ENCODE measurements at regions not wholly inside any gene's neighbourhood (a gene's known extent, or its start where the extent isn't known, plus 50 kb on each side); places are given as distances from the start of the nearest gene placed in this dataset.

- FAIRE-seq = no peak
- DNase-seq (ENCODE audit: insufficient read length, low spot score) = no peak
Measured at GRCh38 chr7:89887489-89887888, 266.8 kb upstream of the STEAP1 start.

GRCh38 chr7:89908736-89909135 is 245.5 kb upstream of the STEAP1 start:
- no peak for FAIRE-seq
- DNase-seq (ENCODE audit: insufficient read length, low spot score) = no peak

GRCh38 chr7:89914711-89915110 is 239.6 kb upstream of the STEAP1 start:
- FAIRE-seq (no peak), DNase-seq (ENCODE audit: insufficient read length, low spot score) (no peak)

- no peak for FAIRE-seq
- no peak for DNase-seq (ENCODE audit: insufficient read length, low spot score)
Measured at GRCh38 chr7:89926194-89926593, 228.1 kb upstream of the STEAP1 start.

GRCh38 chr7:89926701-89927100 is 227.6 kb upstream of the STEAP1 start:
- DNase-seq (ENCODE audit: insufficient read length, low spot score) (no peak), FAIRE-seq (no peak)

- DNase-seq (ENCODE audit: insufficient read length, low spot score) = no peak
- FAIRE-seq = no peak
Measured at GRCh38 chr7:89927762-89928161, 226.5 kb upstream of the STEAP1 start.

GRCh38 chr7:89928451-89928850 is 225.8 kb upstream of the STEAP1 start:
- DNase-seq (ENCODE audit: insufficient read length, low spot score) = no peak

GRCh38 chr7:89934101-89934500 is 220.2 kb upstream of the STEAP1 start:
- DNase-seq (ENCODE audit: insufficient read length, low spot score) = no peak
- FAIRE-seq = no peak

More at GRCh38 chr7:89928451-89928850, 225.8 kb upstream of the STEAP1 start:
- FAIRE-seq = no peak

- no peak for FAIRE-seq
- DNase-seq (ENCODE audit: insufficient read length, low spot score) = no peak
Measured at GRCh38 chr7:89943525-89944050, 210.7 kb upstream of the STEAP1 start.

GRCh38 chr7:89958525-89959068 is 195.7 kb upstream of the STEAP1 start:
- no peak for DNase-seq (ENCODE audit: insufficient read length, low spot score)
- no peak for FAIRE-seq

GRCh38 chr7:89966067-89966664 is 188.1 kb upstream of the STEAP1 start:
- FAIRE-seq (no peak), DNase-seq (ENCODE audit: insufficient read length, low spot score) (no peak)

GRCh38 chr7:89975577-89975976 is 178.7 kb upstream of the STEAP1 start:
- no peak for DNase-seq (ENCODE audit: insufficient read length, low spot score)
- FAIRE-seq = no peak

- DNase-seq (ENCODE audit: insufficient read length, low spot score) (no peak), FAIRE-seq (no peak)
Measured at GRCh38 chr7:89987665-89988064, 166.6 kb upstream of the STEAP1 start.

- DNase-seq (ENCODE audit: insufficient read length, low spot score) (no peak), FAIRE-seq (no peak)
Measured at GRCh38 chr7:89988074-89988473, 166.2 kb upstream of the STEAP1 start.

- no peak for FAIRE-seq
- no peak for DNase-seq (ENCODE audit: insufficient read length, low spot score)
Measured at GRCh38 chr7:89989454-89989853, 164.8 kb upstream of the STEAP1 start.

- DNase-seq (ENCODE audit: insufficient read length, low spot score) (no peak), FAIRE-seq (no peak)
Measured at GRCh38 chr7:89994483-89994882, 159.8 kb upstream of the STEAP1 start.

- no peak for FAIRE-seq
- no peak for DNase-seq (ENCODE audit: insufficient read length, low spot score)
Measured at GRCh38 chr7:89998554-89998953, 155.7 kb upstream of the STEAP1 start.

GRCh38 chr7:90005836-90006235 is 148.4 kb upstream of the STEAP1 start:
- FAIRE-seq = no peak
- DNase-seq (ENCODE audit: insufficient read length, low spot score) = no peak

- FAIRE-seq (no peak), DNase-seq (ENCODE audit: insufficient read length, low spot score) (no peak)
Measured at GRCh38 chr7:90007001-90007654, 147.1 kb upstream of the STEAP1 start.

GRCh38 chr7:90007831-90008230 is 146.4 kb upstream of the STEAP1 start:
- FAIRE-seq (no peak), DNase-seq (ENCODE audit: insufficient read length, low spot score) (no peak)

- FAIRE-seq (no peak), DNase-seq (ENCODE audit: insufficient read length, low spot score) (no peak)
Measured at GRCh38 chr7:90022213-90022612, 132.1 kb upstream of the STEAP1 start.

- FAIRE-seq (no peak), DNase-seq (ENCODE audit: insufficient read length, low spot score) (no peak)
Measured at GRCh38 chr7:90025771-90026170, 128.5 kb upstream of the STEAP1 start.

Measured in GM19239 (cell line).